Ovary (tissue), 7 donors: ENCODE measurements at regions not wholly inside any gene's neighbourhood (a gene's known extent, or its start where the extent isn't known, plus 50 kb on each side); places are given as distances from the start of the nearest gene placed in this dataset.

Experiments used
- DNase-seq, 5 donors: peaks; one replicate each; pipeline ENCODE4 v3.0.0-alpha.2; 2019 to 2020
- H3K27ac ChIP-seq, 2 donors: fragments of 200-600 bp; one replicate each; pipeline versions ENCODE4 v1.5.1 to v1.8.0; 2019 to 2022
- H3K27me3 ChIP-seq: fragments of 200-600 bp; one replicate; pipeline ENCODE4 v1.8.0; 2022
- H3K36me3 ChIP-seq: fragments of 200-600 bp; sonication (generic); one replicate; pipeline ENCODE4 v1.5.1; 2019
- H3K4me1 ChIP-seq: one replicate; pipeline ENCODE4 v1.8.1; 2013; ENCODE audit warnings: mild to moderate bottlenecking, moderate library complexity; ENCODE audit not compliant: insufficient read depth
- H3K4me3 ChIP-seq: fragments of 200-600 bp; sonication (generic); one replicate; pipeline ENCODE4 v1.5.1; 2017
- H3K9me3 ChIP-seq, 2 donors: fragments of 200-600 bp in 1 of 2; sonication (generic) in 1 of 2; one replicate each; pipeline versions ENCODE4 v1.5.1 to v1.8.1; 2013 to 2019; ENCODE audit warnings: mild to moderate bottlenecking in 1 of 2, moderate library complexity in 1 of 2
- EP300 ChIP-seq: sonication (generic); formaldehyde crosslinking; IDR thresholded peaks from one replicate; pipeline ENCODE4 v1.6.1; 2017; ENCODE audit warnings: antibody characterized with exemption
- POLR2A ChIP-seq: fragments of 450-650 bp; IDR thresholded peaks from one replicate; pipeline ENCODE4 v1.6.1; 2017; ENCODE audit warnings: antibody characterized with exemption, mild to moderate bottlenecking, moderate library complexity
- WGBS, 3 donors: extraction: QIAGEN DNeasy Blood & Tissue Kit in 1 of 3; methylation state at CpG; one replicate each; pipeline versions ENCODE4 v1.1.5 to v1.1.7; 2013 to 2017; 5-methylcytosine and 5-hydroxymethylcytosine counted together
- intact Hi-C, 4 donors: fragments of 100-400 bp; cut with DNase I; formaldehyde crosslinking; loops; one replicate each; pipeline versions ENCODE4 v1.11.0 to v1.15.1; 2022 to 2023
- TF ChIP-seq, protein P1 (sequence below), 3 donors: fragments of 450-650 bp in 2 of 3; fragments of 200-600 bp in 1 of 3; IDR thresholded peaks; one replicate each; pipeline versions ENCODE4 v1.5.1 to v1.8.0; 2016 to 2022; ENCODE audit warnings: antibody characterized with exemption in 3 of 3, mild to moderate bottlenecking in 1 of 3
- donor health status: DM: no; HTN: no; CAD: no; lungs with moderate emphysema.
- donor health status: DM: no; HTN: no; CAD: no.
- donor health status: Bipolar disorder and iron deficiency.
- donor health status: DM: no; HTN: no; CAD: no.
- donor health status: DM: yes; HTN: yes; CAD: no.

DNA sequence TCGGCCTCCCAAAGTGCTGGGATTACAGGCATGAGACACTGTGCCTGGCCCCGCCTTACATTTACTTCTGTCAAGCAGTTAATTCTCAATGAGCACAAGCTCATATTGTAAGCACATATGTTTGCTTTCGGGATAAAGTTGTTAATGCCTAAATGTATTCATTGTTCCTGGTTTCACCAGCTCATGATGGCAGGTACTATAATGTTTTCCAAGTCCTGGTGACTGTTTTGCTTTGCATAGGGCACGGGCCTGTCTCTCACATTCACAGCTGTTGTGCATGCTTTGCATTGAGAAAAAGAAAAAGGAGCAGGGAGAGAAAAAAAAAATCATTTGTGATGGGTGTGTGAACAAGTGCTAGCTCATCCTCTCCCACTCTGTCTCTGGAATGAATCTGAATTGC lies 661.2 kb upstream of the TENM3 start:
- WGBS, 3 donors = 79 to 82% (median 82%) methylated on average over 4 of the region's 4 CpGs
- Histone ChIP-seq H3K27me3 (no peaks in the 10 kb centered on the region), H3K4me1 (no peaks in the 10 kb centered on the region), H3K36me3 (no peaks in the 10 kb centered on the region), H3K4me3 (no peak overlapping the region), H3K27ac (no peak overlapping the region), H3K9me3 (no peaks in the 10 kb centered on the region)
- no peak for DNase-seq
- no peak for TF ChIP-seq EP300
- TF ChIP-seq, protein P1, sequence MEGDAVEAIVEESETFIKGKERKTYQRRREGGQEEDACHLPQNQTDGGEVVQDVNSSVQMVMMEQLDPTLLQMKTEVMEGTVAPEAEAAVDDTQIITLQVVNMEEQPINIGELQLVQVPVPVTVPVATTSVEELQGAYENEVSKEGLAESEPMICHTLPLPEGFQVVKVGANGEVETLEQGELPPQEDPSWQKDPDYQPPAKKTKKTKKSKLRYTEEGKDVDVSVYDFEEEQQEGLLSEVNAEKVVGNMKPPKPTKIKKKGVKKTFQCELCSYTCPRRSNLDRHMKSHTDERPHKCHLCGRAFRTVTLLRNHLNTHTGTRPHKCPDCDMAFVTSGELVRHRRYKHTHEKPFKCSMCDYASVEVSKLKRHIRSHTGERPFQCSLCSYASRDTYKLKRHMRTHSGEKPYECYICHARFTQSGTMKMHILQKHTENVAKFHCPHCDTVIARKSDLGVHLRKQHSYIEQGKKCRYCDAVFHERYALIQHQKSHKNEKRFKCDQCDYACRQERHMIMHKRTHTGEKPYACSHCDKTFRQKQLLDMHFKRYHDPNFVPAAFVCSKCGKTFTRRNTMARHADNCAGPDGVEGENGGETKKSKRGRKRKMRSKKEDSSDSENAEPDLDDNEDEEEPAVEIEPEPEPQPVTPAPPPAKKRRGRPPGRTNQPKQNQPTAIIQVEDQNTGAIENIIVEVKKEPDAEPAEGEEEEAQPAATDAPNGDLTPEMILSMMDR (IDR thresholded peaks at IDR 0.05) = no peak
- intact Hi-C loops = no loop called here

DNA sequence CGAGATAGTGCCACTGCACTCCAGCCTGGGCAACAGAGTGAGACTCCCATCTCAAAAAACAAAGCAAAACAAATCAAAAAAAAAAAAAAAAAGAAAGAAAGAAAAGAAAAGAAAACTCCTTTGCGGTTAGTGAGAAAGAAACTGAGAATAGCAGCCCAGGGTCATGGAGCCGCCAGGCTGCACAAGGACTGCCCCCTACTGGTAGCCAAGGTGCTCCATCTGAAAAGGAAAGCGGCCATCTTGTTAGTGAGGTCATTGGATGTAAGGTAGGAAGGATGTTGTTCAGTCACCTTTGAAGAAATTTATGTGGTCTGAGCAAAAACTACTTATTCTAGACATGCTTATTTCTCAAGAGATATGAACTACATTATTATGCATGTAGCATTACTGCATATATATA lies 660.6 kb upstream of the TENM3 start:
- TF ChIP-seq POLR2A = no peak
- TF ChIP-seq, protein P1 (IDR thresholded peaks at IDR 0.05) = no peak
- TF ChIP-seq EP300 = no peak
- H3K36me3 ChIP-seq = no peaks in the 10 kb centered on the region
- H3K9me3 ChIP-seq = no peaks in the 10 kb centered on the region
- H3K4me3 ChIP-seq = no peak overlapping the region
- DNase-seq = no peak
- H3K4me1 ChIP-seq = no peaks in the 10 kb centered on the region
- H3K27me3 ChIP-seq = no peaks in the 10 kb centered on the region
- no peak overlapping the region for H3K27ac ChIP-seq
- intact Hi-C loops = no loop called here
- 89 to 91% (median 91%) methylated on average over 4 of the region's 4 CpGs for WGBS, 3 donors

DNA sequence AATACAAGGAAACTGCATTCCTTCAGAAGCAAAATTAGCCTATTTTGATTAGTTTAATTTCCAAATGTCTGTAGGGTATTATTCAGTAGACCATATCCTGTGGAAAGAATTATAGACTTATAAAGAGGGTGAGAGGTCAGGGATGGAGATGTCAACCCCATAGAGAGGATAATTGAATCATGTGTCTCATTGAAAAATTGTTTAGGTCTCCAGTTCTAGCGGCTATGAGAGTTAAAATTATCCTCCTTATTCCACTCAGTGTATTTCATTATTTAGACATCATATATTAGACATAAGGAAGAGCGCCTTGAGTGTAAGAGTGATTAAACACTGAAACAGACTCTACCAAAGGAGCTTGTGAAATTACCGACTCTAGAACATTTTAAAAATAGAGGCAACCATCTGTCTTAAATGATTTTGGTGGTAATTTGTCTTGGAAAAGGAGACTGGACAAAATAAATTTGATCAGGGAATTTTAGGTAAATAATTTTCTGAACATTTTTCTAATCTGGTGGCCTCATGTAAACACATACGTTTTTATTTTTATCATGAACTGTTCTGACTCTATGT lies 654.4 kb upstream of the TENM3 start:
- H3K36me3 ChIP-seq = no peaks in the 10 kb centered on the region
- no peaks in the 10 kb centered on the region for H3K9me3 ChIP-seq
- WGBS, 3 donors = 66 to 73% (median 68%) methylated on average over 4 of the region's 4 CpGs
- intact Hi-C loops = no loop called here
- DNase-seq = no peak
- TF ChIP-seq EP300 (no peak), POLR2A (no peak)
- TF ChIP-seq, protein P1 (IDR thresholded peaks at IDR 0.05) = no peak
- no peaks in the 10 kb centered on the region for H3K27me3 ChIP-seq
- H3K4me3 ChIP-seq = no peak overlapping the region
- no peaks in the 10 kb centered on the region for H3K4me1 ChIP-seq
- H3K27ac ChIP-seq = no peak overlapping the region

DNA sequence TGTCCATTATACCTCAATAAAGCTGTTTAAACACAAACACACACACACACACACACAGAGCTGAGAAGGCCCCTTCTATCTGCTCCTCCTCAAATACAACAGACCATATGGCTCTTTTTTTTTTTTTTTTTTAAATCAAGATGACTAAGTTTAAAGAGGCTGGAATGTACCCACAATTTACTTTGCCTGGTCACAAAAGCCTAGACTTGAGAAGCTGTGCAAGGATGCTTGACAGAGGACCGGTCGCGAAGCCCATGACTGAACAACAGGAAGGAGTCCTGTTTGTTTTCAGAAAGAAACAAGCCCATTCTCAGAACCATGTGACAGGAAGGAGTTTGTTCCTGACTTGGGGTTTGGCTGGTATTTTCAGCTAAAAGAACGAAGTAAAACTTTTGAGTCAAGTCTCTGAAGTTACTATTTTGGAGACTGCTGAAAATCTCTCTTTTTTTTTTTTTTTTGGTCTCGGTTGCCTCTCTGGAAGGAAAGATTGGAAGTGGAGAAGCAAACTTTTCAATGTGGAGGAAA lies 650.9 kb upstream of the TENM3 start:
- TF ChIP-seq, protein P1 (IDR thresholded peaks at IDR 0.05) = no peak
- TF ChIP-seq POLR2A (no peak), EP300 (no peak)
- no peak overlapping the region for H3K4me3 ChIP-seq
- H3K27ac ChIP-seq = no peak overlapping the region
- H3K36me3 ChIP-seq = no peaks in the 10 kb centered on the region
- no peak for DNase-seq
- no peaks in the 10 kb centered on the region for H3K4me1 ChIP-seq
- H3K9me3 ChIP-seq = no peaks in the 10 kb centered on the region
- intact Hi-C loops = no loop called here
- no peaks in the 10 kb centered on the region for H3K27me3 ChIP-seq
- WGBS, 3 donors = 76 to 85% (median 79%) methylated on average over 5 of the region's 5 CpGs
